WERI-Rb-1 (cell line): ENCODE measurements at regions not wholly inside any gene's neighbourhood (a gene's known extent, or its start where the extent isn't known, plus 50 kb on each side); places are given as distances from the start of the nearest gene placed in this dataset.

ENCODE experiments used
- DNase-seq: peaks from one replicate; pipeline ENCODE4 v3.0.0-alpha.2; 2020
- H3K27ac ChIP-seq: fragments of 250-450 bp; sonication (Bioruptor Pico); 2 replicates; pipeline ENCODE4 v1.5.1; 2020; ENCODE audit warnings: mild to moderate bottlenecking, moderate library complexity
- H3K27me3 ChIP-seq: fragments of 250-450 bp; sonication (Bioruptor Pico); 2 replicates; pipeline ENCODE4 v1.5.1; 2021; ENCODE audit warnings: mild to moderate bottlenecking, low read depth, moderate library complexity; ENCODE audit not compliant: insufficient read depth, severe bottlenecking
- H3K36me3 ChIP-seq: fragments of 250-450 bp; sonication (Bioruptor Pico); 2 replicates; pipeline ENCODE4 v1.5.1; 2020; ENCODE audit warnings: mild to moderate bottlenecking, moderate library complexity
- H3K4me3 ChIP-seq: 2 replicates; pipeline ENCODE4 v1.5.1; 2011; ENCODE audit warnings: low read depth, mild to moderate bottlenecking, control low read depth, low read length
- H3K9me3 ChIP-seq: fragments of 250-450 bp; sonication (Bioruptor Pico); 2 replicates; pipeline ENCODE4 v1.5.1; 2021; ENCODE audit warnings: mild to moderate bottlenecking, moderate library complexity; ENCODE audit not compliant: severe bottlenecking
- TF ChIP-seq, protein P1 (sequence below): IDR thresholded peaks from 2 replicates; pipeline ENCODE4 v1.5.1; 2011; ENCODE audit warnings: low read depth, mild to moderate bottlenecking, control low read depth, inconsistent platforms, low read length

- DNase-seq: no peak
- Histone ChIP-seq H3K27ac (no peak overlapping the region), H3K4me3 (no peak overlapping the region), H3K36me3 (no peaks in the 10 kb centered on the region), H3K27me3 (peaks cover 29% of the 10 kb centered on the region), H3K9me3 (no peaks in the 10 kb centered on the region)
- TF ChIP-seq, protein P1, sequence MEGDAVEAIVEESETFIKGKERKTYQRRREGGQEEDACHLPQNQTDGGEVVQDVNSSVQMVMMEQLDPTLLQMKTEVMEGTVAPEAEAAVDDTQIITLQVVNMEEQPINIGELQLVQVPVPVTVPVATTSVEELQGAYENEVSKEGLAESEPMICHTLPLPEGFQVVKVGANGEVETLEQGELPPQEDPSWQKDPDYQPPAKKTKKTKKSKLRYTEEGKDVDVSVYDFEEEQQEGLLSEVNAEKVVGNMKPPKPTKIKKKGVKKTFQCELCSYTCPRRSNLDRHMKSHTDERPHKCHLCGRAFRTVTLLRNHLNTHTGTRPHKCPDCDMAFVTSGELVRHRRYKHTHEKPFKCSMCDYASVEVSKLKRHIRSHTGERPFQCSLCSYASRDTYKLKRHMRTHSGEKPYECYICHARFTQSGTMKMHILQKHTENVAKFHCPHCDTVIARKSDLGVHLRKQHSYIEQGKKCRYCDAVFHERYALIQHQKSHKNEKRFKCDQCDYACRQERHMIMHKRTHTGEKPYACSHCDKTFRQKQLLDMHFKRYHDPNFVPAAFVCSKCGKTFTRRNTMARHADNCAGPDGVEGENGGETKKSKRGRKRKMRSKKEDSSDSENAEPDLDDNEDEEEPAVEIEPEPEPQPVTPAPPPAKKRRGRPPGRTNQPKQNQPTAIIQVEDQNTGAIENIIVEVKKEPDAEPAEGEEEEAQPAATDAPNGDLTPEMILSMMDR: no peak
These were observed 144.3 kb upstream of the INHBA start for GRCh38 chr7:41847151-41847550.

DNA sequence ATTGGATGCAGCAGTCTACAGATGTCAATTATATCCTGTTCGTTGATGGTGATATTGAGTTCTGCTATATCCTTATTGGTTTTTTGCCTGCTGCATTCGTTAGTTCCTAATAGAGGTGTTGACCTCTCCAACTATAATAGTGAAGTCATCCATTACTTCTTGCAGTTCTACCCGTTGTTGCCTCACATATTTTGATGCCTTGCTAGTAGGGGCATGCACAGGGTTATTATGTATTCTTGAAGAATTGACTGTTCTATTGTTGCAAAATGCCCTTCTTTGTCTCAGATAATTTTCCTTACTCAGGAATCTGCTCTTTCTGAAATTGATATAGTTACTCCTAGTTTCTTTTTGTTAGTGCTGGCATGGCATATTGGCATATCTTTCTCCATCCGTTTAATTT, 140.1 kb upstream of the INHBA start:
- no peaks in the 10 kb centered on the region for H3K36me3 ChIP-seq
- TF ChIP-seq, protein P1: no peak
- H3K4me3 ChIP-seq: no peak overlapping the region
- H3K27ac ChIP-seq: no peak overlapping the region
- H3K9me3 ChIP-seq: no peaks in the 10 kb centered on the region
- H3K27me3 ChIP-seq: peaks cover 27% of the 10 kb centered on the region
- no peak for DNase-seq

GRCh38 chr7:41837916-41838315, 135.0 kb upstream of the INHBA start:
- Histone ChIP-seq H3K36me3 (no peaks in the 10 kb centered on the region), H3K27ac (no peak overlapping the region), H3K27me3 (peaks cover 45% of the 10 kb centered on the region), H3K9me3 (no peaks in the 10 kb centered on the region), H3K4me3 (no peak overlapping the region)
- TF ChIP-seq, protein P1: no peak
- DNase-seq: no peak

- TF ChIP-seq, protein P1: no peak
- no peak for DNase-seq
- H3K27ac ChIP-seq: no peak overlapping the region
- H3K36me3 ChIP-seq: no peaks in the 10 kb centered on the region
- H3K27me3 ChIP-seq: peaks cover 50% of the 10 kb centered on the region
- no peaks in the 10 kb centered on the region for H3K9me3 ChIP-seq
- H3K4me3 ChIP-seq: no peak overlapping the region
These were observed 133.2 kb upstream of the INHBA start for GRCh38 chr7:41835976-41836530.

DNA sequence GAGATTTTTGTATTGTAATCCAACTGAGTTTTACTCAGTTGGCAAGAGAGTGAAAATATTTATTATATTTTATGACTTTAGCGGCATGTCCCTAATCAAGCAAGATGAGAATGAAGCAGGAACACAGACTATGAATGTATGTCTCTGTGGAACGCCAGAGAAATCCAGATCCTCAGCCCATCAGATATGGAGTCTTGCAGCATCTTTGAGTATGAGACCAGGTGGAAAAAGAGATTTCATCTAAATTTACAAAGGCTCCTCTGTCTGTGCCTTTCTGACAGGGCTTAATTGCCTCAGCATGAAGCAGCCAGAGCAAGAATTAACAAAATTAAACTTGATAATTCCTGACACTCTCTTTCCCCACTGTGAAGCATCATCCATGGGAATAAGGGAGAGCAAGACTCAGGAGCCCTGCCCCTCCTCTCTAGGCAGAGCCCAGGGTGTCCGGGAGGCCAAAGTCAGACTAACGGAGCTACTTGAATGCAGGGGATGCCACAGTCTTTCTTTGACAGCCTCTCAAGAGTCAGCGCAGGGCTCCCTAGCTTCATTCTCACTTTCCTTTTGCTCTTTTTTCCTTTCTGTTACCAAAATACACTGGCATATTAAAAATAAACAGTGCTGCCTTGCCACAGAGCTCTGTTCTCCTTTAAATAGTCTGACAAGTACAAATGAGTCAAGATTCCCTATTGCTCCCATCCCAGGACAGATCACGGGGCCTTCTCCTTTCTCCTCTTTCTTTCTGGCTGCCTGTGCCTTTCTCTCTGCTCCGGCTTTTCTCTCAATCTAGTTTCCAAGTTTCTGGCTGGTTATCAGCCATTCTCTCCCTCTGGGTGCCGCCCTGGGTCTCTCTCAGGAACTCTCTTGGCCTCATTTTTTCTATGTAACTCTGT, 132.2 kb upstream of the INHBA start:
- Histone ChIP-seq H3K27me3 (peaks cover 48% of the 10 kb centered on the region), H3K9me3 (no peaks in the 10 kb centered on the region), H3K4me3 (no peak overlapping the region), H3K27ac (no peak overlapping the region), H3K36me3 (no peaks in the 10 kb centered on the region)
- DNase-seq: no peak
- TF ChIP-seq, protein P1: no peak

- Histone ChIP-seq H3K9me3 (no peaks in the 10 kb centered on the region), H3K4me3 (no peak overlapping the region), H3K27me3 (peaks cover 43% of the 10 kb centered on the region), H3K36me3 (no peaks in the 10 kb centered on the region), H3K27ac (no peak overlapping the region)
- TF ChIP-seq, protein P1: no peak
- DNase-seq: no peak
These were observed 130.1 kb upstream of the INHBA start for GRCh38 chr7:41832941-41833340.
